Common myeloid progenitor, CD34-positive (primary cell): ENCODE measurements at regions not wholly inside any gene's neighbourhood (a gene's known extent, or its start where the extent isn't known, plus 50 kb on each side); places are given as distances from the start of the nearest gene placed in this dataset.

Experiments
- CTCF ChIA-PET: fragments of 350-600 bp; sonication (Branson Sonifier 250); formaldehyde crosslinking; loops from one replicate; lab custom pipeline; 2021; ENCODE audit warnings: antibody characterized with exemption; lab: Charles Lee
- POLR2A ChIA-PET: fragments of 350-600 bp; sonication (Branson Sonifier 250); formaldehyde crosslinking; loops from one replicate; lab custom pipeline; 2021; ENCODE audit warnings: antibody characterized with exemption; lab: Charles Lee
- DNase-seq, 3 donors: peaks; one replicate each; pipeline versions ENCODE4 v3.0.0 to v3.0.0-alpha.2; 2013
- H3K27ac ChIP-seq, 2 experiments: 1 replicate in 1 of 2; 2 replicates in 1 of 2; pipeline ENCODE4 v1.7.0; 2013; ENCODE audit warnings: inconsistent platforms in 2 of 2, low read length in 2 of 2, mild to moderate bottlenecking in 2 of 2, low read depth in 1 of 2, moderate library complexity in 1 of 2; ENCODE audit not compliant: severe bottlenecking in 2 of 2, insufficient read depth in 1 of 2, poor library complexity in 1 of 2
- H3K27me3 ChIP-seq, 5 experiments: replicated peaks in 2 of 5; 1 replicate in 3 of 5; 2 replicates in 2 of 5; pipeline versions ENCODE4 v1.6.1 to v1.7.0; 2013; ENCODE audit warnings: low read length in 4 of 5, mild to moderate bottlenecking in 2 of 5, moderate library complexity in 2 of 5, inconsistent platforms in 1 of 5; ENCODE audit not compliant: insufficient read depth in 5 of 5, control insufficient read depth in 4 of 5
- H3K36me3 ChIP-seq, 4 experiments: 1 replicate in 2 of 4; 2 replicates in 2 of 4; pipeline versions ENCODE4 v1.6.1 to v1.7.0; 2013; ENCODE audit warnings: low read length in 3 of 4, control low read depth in 1 of 4, mild to moderate bottlenecking in 1 of 4; ENCODE audit not compliant: control insufficient read depth in 4 of 4, insufficient read depth in 4 of 4
- H3K4me1 ChIP-seq, 4 experiments: 1 replicate in 3 of 4; 2 replicates in 1 of 4; pipeline versions ENCODE4 v1.6.1 to v1.7.1; 2013; ENCODE audit warnings: low read length in 3 of 4, mild to moderate bottlenecking in 3 of 4, control low read depth in 1 of 4, inconsistent platforms in 1 of 4, moderate library complexity in 1 of 4; ENCODE audit not compliant: control insufficient read depth in 4 of 4, insufficient read depth in 4 of 4; ENCODE audit errors: control extremely low read depth in 1 of 4
- H3K4me3 ChIP-seq, 7 experiments: 1 replicate in 4 of 7; 2 replicates in 3 of 7; pipeline versions ENCODE4 v1.5.1 to v1.7.0; 2013; ENCODE audit warnings: mild to moderate bottlenecking in 7 of 7, low read length in 6 of 7, moderate library complexity in 6 of 7, inconsistent platforms in 2 of 7, low read depth in 2 of 7, control low read depth in 1 of 7; ENCODE audit not compliant: insufficient read depth in 4 of 7, control insufficient read depth in 1 of 7; ENCODE audit errors: extremely low read depth in 1 of 7
- H3K9me3 ChIP-seq, 5 experiments: 1 replicate in 4 of 5; 2 replicates in 1 of 5; pipeline versions ENCODE4 v1.6.1 to v1.7.1; 2013; ENCODE audit warnings: low read length in 4 of 5, mild to moderate bottlenecking in 2 of 5, inconsistent platforms in 1 of 5, low read depth in 1 of 5, moderate library complexity in 1 of 5; ENCODE audit not compliant: control insufficient read depth in 4 of 5, insufficient read depth in 2 of 5; ENCODE audit errors: control extremely low read depth in 1 of 5
- WGBS: methylation state at CpG from one replicate; pipeline ENCODE4 v1.1.5; 2013; ENCODE audit not compliant: insufficient coverage; 5-methylcytosine and 5-hydroxymethylcytosine counted together

DNA sequence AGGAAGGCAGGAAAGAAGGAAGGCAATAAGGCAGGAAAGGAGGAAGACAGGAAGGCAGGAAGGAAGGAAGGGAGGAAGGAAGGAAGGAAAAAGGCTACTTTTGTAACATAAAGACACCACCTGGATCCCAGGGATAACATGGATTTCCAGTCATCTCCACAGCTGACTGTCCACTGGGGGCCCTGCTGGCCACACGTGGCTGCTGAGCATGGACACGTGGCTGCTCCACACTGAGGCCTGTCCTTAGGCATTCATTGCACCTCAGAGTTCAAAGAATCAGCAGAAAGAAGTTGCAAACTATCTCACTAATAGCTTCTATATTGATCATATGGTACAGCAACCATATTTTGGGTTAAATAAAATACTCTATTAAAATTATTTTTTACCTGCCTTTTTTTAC is 130.2 kb upstream of the SALL3 start:
- Histone ChIP-seq H3K27me3 (no peaks in the 10 kb centered on the region), H3K4me3 (no peak overlapping the region), H3K4me1 (no peaks in the 10 kb centered on the region), H3K9me3 (peaks cover 0 to 14% (median 4%) of the 10 kb centered on the region in 5 experiments), H3K27ac (no peak overlapping the region), H3K36me3 (no peaks in the 10 kb centered on the region)
- no peak for DNase-seq
- ChIA-PET CTCF (no interaction called here), POLR2A (no interaction called here)
- 81% methylated on average over 2 of the region's 2 CpGs for WGBS

DNA sequence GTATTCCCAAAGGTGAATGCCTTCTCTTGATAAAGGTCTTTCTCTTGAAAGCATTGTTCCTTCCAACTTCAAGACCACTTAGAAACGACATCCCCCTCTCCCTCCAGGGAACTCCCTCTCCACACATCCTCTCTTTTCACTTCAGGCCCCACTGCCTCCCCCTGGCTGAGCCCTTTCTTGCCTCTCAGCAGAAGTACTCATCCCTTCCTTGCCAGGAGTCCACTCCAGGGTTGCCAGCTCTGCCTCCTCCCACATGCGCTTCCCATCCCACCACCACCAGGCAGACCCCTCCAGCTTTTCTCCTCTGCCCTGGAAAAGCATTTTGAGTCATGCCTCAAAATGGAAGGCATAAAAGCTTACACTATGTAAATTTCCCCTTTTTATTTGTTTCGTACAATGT is 126.3 kb upstream of the SALL3 start:
- CTCF ChIA-PET = no interaction called here
- WGBS = 76% methylated on average over 3 of the region's 3 CpGs
- no peak for DNase-seq
- peaks cover 0 to 13% (median 7%) of the 10 kb centered on the region in 5 experiments for H3K9me3 ChIP-seq
- POLR2A ChIA-PET = no interaction called here
- no peak overlapping the region for H3K27ac ChIP-seq
- no peak overlapping the region for H3K4me3 ChIP-seq
- no peaks in the 10 kb centered on the region for H3K4me1 ChIP-seq
- H3K27me3 ChIP-seq = peaks cover 0 to 8% (median 0%) of the 10 kb centered on the region in 5 experiments
- H3K36me3 ChIP-seq = no peaks in the 10 kb centered on the region

DNA sequence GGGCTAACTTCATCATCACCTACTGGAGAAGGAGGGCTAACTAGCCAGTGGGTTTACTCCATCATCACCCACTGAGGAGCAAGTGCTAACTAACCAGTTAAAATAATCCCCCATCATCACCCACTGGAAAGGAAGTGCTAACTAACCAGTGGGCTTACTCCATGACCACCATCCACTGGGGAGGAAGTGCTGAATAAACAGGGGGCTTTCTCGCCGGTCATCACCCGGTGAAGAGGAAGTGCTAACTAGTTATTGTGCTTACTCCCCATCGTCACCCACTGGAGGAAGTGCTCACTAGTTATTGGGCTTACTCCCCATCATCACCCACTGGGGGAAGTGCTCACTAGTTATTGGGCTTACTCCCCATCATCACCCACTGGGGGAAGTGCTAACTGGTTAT is 124.4 kb upstream of the SALL3 start:
- CTCF ChIA-PET = no interaction called here
- no peak for DNase-seq
- no peaks in the 10 kb centered on the region for H3K4me1 ChIP-seq
- H3K9me3 ChIP-seq = peaks cover 0 to 9% (median 7%) of the 10 kb centered on the region in 5 experiments
- peaks cover 0 to 12% (median 0%) of the 10 kb centered on the region in 5 experiments for H3K27me3 ChIP-seq
- POLR2A ChIA-PET = no interaction called here
- no peaks in the 10 kb centered on the region for H3K36me3 ChIP-seq
- WGBS = 0% methylated on average over 1 of the region's 4 CpGs
- no peak overlapping the region for H3K27ac ChIP-seq
- no peak overlapping the region for H3K4me3 ChIP-seq

DNA sequence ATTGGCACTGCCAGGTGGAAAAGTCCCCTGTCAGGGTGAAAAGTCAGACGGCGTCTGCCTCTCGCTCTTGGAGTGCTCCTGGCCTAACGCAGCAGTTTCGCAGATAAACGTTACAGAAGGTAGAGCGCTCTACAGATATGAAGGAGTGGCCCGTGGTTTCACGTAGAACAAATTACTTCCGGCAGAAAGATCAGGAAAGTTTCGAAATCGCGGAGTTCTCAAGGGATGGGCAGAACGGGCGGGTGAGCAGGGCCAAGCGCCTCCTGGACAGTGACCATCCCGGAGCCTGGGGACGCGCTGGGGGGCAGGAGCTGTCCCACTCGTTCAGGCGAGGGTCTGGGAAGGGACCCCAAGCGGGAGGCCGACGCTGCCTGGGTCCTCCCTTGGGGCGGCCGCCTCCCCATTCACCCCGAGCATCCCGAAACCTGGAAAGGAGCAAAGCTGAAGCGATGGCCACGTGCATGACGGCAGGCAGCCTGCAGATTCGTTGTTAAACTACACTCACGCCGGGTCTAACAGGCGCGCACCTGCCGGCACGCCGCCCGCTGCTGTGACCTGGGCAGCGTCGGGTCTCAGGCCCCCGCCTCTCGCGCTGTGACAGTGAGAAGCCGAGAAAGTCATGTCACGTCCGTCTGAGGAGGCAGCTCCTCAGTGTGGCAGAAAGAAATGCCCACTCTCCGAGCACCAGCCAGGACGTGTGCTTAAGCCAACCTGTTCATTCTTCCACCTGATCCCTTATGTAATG is 122.9 kb upstream of the SALL3 start:
- Histone ChIP-seq H3K4me1 (no peaks in the 10 kb centered on the region), H3K27ac (no peak overlapping the region), H3K9me3 (peaks cover 0 to 6% (median 4%) of the 10 kb centered on the region in 5 experiments), H3K4me3 (no peak overlapping the region), H3K36me3 (no peaks in the 10 kb centered on the region), H3K27me3 (peaks cover 0 to 18% (median 0%) of the 10 kb centered on the region in 5 experiments)
- WGBS = 91% methylated on average over 50 of the region's 50 CpGs
- ChIA-PET CTCF (no interaction called here), POLR2A (no interaction called here)
- DNase-seq = no peak

DNA sequence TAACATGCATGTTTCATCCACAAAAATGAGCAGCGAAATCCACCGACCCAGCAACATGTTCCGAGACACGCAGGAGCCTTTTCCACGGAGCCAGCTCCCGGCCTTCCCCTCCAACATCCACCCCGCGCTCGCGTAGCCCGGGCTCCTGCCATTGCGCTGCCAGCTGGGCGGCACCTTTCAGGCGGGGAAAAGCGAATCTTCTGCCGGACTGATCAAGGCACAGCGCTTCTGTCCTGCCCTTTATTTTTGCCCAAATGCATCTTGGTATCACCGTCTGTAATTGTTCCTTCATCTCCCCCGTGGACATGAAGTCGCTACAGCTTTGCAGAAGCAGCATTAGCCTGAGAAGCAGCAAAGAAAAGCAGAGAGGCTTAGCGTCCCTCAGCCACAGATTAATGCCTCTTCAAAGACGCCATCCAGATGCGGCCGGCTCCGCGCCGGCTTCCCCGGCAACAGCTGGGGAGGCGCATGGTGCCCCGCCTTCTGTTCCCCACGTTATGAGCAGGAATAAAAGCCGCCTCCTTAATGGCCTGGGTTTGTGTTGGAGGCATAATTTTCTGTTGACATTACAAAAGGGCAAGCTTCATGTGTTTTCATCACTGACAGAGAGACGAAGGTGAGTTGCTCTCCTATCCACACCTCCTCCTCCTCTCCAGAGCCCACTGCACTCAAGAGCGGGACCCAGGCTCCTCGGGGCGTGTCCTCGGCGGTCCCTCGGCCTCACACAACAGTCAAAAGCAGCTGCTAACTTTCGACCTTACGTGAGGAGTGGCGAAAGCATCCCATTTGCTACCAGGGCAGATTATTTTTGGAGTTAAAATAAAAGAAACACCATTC is 122.1 kb upstream of the SALL3 start:
- ChIA-PET POLR2A (no interaction called here), CTCF (no interaction called here)
- Histone ChIP-seq H3K27me3 (peaks cover 0 to 24% (median 0%) of the 10 kb centered on the region in 5 experiments), H3K4me1 (no peaks in the 10 kb centered on the region), H3K9me3 (peaks cover 0 to 3% (median 0%) of the 10 kb centered on the region in 5 experiments), H3K36me3 (no peaks in the 10 kb centered on the region), H3K4me3 (no peak overlapping the region), H3K27ac (no peak overlapping the region)
- no peak for DNase-seq
- WGBS = 81% methylated on average over 33 of the region's 42 CpGs

DNA sequence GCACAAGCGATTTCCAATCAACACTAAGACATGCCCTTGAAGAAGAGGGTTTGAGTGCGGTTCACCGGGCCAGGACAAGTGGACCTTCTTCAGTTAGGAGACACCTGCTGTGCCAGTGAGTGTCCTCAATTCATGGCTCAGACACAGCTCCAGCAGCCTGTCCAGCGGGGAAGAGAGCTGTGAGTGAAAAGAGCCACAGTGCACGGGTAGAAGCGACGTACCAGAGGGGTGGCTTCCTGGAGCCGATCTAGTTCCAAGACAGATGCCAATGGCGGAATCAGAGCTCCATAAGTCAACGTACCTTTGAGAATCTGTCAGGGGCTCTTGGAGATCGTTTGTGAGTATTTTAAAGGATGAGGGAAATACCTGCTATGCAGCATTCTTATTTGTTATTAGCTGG is 119.9 kb upstream of the SALL3 start:
- CTCF ChIA-PET = interaction anchor here (1.5 kb wide), 1 partner anchor 16 kb away, joined by 4 read pairs; no protein-coding TSS in a partner anchor
- POLR2A ChIA-PET = no interaction called here
- H3K4me1 ChIP-seq = no peaks in the 10 kb centered on the region
- no peak for DNase-seq
- no peak overlapping the region for H3K4me3 ChIP-seq
- no peaks in the 10 kb centered on the region for H3K36me3 ChIP-seq
- WGBS = 95% methylated on average over 10 of the region's 11 CpGs
- H3K27me3 ChIP-seq = peaks cover 0 to 33% (median 0%) of the 10 kb centered on the region in 5 experiments
- H3K27ac ChIP-seq = no peak overlapping the region
- peaks cover 0 to 3% (median 0%) of the 10 kb centered on the region in 5 experiments for H3K9me3 ChIP-seq

DNA sequence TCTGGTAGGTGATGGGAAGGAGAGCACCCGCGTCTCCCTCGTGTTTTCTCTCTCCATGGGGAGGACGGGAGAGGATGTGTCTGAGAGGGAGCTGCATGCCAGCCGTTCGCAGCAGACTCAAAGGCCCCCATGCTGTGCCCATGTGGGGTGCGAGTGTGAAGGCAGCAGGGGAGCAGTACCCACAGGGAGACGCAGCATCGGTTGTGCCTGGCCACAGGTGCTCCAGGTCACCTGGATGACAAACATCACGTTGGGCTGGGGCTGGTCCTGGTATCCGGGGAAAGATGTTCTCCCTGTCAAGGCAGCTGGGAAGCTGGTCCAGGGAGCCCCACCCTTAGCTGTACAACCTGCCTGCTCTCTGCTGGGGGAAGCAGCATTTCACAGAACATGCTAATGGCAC is 119.5 kb upstream of the SALL3 start:
- ChIA-PET POLR2A (no interaction called here), CTCF (interaction anchor here (1.5 kb wide), 1 partner anchor 15 kb away, joined by 4 read pairs; no protein-coding TSS in a partner anchor)
- Histone ChIP-seq H3K9me3 (peaks cover 0 to 3% (median 0%) of the 10 kb centered on the region in 5 experiments), H3K4me1 (no peaks in the 10 kb centered on the region), H3K27ac (no peak overlapping the region), H3K27me3 (peaks cover 0 to 33% (median 2%) of the 10 kb centered on the region in 5 experiments), H3K4me3 (no peak overlapping the region), H3K36me3 (no peaks in the 10 kb centered on the region)
- WGBS = 64% methylated on average over 10 of the region's 11 CpGs
- no peak for DNase-seq
